Naive thymus-derived CD8-positive, alpha-beta T cell (primary cell): ENCODE measurements at regions not wholly inside any gene's neighbourhood (a gene's known extent, or its start where the extent isn't known, plus 50 kb on each side); places are given as distances from the start of the nearest gene placed in this dataset.

Source experiments
- ATAC-seq, 2 donors: fragments of 150-1000 bp; cut with Tn5 transposase in 1 of 2; sonication (Bioruptor Pico), chemical (Tn5 transposase) in 1 of 2; 1 replicate in 1 of 2; 2 replicates in 1 of 2; pipeline ENCODE4 v1.10.0; 2021; ENCODE audit warnings: mild to moderate bottlenecking in 2 of 2, moderate library complexity in 2 of 2
- POLR2A ChIA-PET: fragments of 350-600 bp; sonication (Branson Sonifier 250); formaldehyde crosslinking; loops from one replicate; lab custom pipeline; 2021; ENCODE audit warnings: antibody characterized with exemption; lab: Charles Lee
- DNase-seq, 10 donors: peaks; one replicate each; pipeline versions ENCODE4 v3.0.0 to v3.0.0-alpha.2; 2020 to 2022
- H3K27ac Mint-ChIP-seq, 10 donors: one replicate each; pipeline ENCODE4 v1.8.0; 2020 to 2022; ENCODE audit warnings: mild to moderate bottlenecking in 10 of 10, mixed read lengths in 10 of 10, moderate library complexity in 4 of 10, inconsistent platforms in 1 of 10
- H3K27me3 Mint-ChIP-seq, 5 donors: one replicate each; pipeline ENCODE4 v1.8.0; 2021 to 2022; ENCODE audit warnings: mixed read lengths in 5 of 5
- H3K36me3 Mint-ChIP-seq, 3 donors: one replicate each; pipeline ENCODE4 v1.8.0; 2020 to 2022; ENCODE audit warnings: mixed read lengths in 3 of 3, mild to moderate bottlenecking in 2 of 3, inconsistent platforms in 1 of 3
- H3K4me1 Mint-ChIP-seq, 4 donors: one replicate each; pipeline ENCODE4 v1.8.0; 2021 to 2022; ENCODE audit warnings: mixed read lengths in 4 of 4
- H3K4me3 Mint-ChIP-seq, 10 donors: one replicate each; pipeline ENCODE4 v1.8.0; 2020 to 2022; ENCODE audit warnings: mild to moderate bottlenecking in 10 of 10, mixed read lengths in 10 of 10, moderate library complexity in 6 of 10, inconsistent platforms in 1 of 10
- H3K9me3 Mint-ChIP-seq, 9 donors: one replicate each; pipeline ENCODE4 v1.8.0; 2020 to 2022; ENCODE audit warnings: mixed read lengths in 9 of 9, mild to moderate bottlenecking in 3 of 9, inconsistent platforms in 1 of 9, moderate library complexity in 1 of 9

DNA sequence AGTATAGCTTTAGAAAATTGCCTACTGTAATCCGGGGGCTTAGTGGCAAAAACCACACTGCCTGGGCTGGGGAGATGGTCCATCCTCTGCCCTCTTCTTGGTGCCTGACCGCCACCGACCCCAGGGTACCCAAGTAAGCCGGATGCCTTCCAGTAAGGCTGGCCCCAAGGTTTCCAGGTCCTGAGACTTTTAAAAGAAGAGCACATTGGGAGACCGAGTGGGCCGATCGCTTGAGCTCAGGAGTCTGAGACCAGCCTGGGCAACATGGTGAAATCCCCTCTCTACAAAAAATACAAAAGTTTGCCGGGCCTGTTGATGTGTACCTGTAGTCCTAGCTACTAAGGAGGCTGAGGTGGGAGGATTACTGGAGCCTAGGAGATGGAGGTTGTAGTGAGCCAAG lies 406.7 kb upstream of the IRX4 start:
- no peak overlapping the region for H3K27ac Mint-ChIP-seq

DNA sequence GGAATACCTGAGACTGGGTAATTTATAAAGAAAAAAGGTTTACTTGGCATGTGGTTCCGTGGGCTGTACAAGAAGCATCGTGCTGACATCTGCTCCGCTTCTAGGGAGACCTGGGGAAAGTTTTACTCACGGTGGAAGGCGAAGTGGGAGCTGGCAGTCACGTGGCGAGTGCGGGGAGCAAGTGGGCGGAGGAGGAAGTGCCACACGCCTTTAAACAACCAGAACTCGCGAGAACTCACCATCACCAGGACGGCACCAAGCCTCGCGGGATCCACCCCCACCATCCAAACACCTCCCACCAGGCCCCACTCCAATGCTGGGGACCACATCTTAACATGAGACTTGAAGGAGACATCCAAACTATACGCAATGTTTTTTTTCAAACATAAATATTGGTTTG lies 406.2 kb upstream of the IRX4 start:
- H3K4me1 Mint-ChIP-seq: no peaks in the 10 kb centered on the region
- POLR2A ChIA-PET: no interaction called here
- no peak for ATAC-seq
- no peak overlapping the region for H3K4me3 Mint-ChIP-seq
- no peak overlapping the region for H3K27ac Mint-ChIP-seq
- DNase-seq: no peak
- peaks cover 0 to 3% (median 0%) of the 10 kb centered on the region in 5 donors for H3K27me3 Mint-ChIP-seq
- no peaks in the 10 kb centered on the region for H3K36me3 Mint-ChIP-seq
- no peaks in the 10 kb centered on the region for H3K9me3 Mint-ChIP-seq

More for the DNA sequence above, 406.7 kb upstream of the IRX4 start:
- POLR2A ChIA-PET: no interaction called here
- H3K4me3 Mint-ChIP-seq: no peak overlapping the region
- DNase-seq: no peak
- no peaks in the 10 kb centered on the region for H3K9me3 Mint-ChIP-seq
- no peaks in the 10 kb centered on the region for H3K4me1 Mint-ChIP-seq
- peaks cover 0 to 3% (median 0%) of the 10 kb centered on the region in 5 donors for H3K27me3 Mint-ChIP-seq
- no peaks in the 10 kb centered on the region for H3K36me3 Mint-ChIP-seq
- no peak for ATAC-seq

DNA sequence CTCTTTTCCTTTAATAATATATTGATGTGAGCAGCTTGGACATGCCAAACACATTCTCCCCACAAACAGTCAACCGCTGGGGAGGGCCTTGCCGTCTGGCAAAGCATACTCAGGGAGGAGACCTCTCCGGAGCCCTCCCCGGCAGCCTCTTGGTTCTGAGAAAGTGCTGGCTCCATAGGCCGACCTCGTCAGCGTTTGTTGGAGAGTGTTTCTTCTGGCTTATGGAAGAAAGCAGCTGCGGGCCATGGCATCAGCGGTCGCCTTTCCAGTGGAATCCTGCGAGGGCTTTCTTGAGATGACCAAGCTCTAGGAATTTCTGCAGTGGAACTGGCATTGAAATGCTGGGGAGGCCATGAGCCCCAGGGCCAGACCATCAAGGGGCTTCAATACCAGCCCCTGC lies 405.7 kb upstream of the IRX4 start:
- Mint-ChIP-seq H3K27me3 (peaks cover 0 to 3% (median 0%) of the 10 kb centered on the region in 5 donors), H3K9me3 (no peaks in the 10 kb centered on the region), H3K36me3 (no peaks in the 10 kb centered on the region), H3K4me1 (no peaks in the 10 kb centered on the region), H3K27ac (no peak overlapping the region), H3K4me3 (no peak overlapping the region)
- DNase-seq (no peak), ATAC-seq (no peak)
- POLR2A ChIA-PET: no interaction called here

DNA sequence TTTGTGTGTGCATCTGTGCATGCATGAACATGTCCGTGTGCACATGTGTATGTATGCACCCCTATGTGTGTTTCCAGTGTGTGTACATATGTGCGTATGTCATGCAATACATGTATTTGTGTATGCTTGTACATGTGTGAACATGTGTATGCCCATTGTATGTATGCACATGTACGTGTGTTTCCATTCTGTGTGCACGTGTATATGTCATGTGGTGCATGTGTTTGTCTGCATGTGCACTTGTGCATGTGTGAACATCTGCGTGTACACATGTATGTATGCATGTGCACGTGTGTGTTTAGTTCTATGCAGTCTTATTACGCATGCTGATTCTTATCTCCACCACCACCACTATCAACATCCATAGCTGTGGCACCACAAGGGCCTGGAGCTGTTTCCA lies 403.5 kb upstream of the IRX4 start:
- no peaks in the 10 kb centered on the region for H3K4me1 Mint-ChIP-seq
- no peaks in the 10 kb centered on the region for H3K36me3 Mint-ChIP-seq
- ATAC-seq (no peak), DNase-seq (no peak)
- POLR2A ChIA-PET: no interaction called here
- no peak overlapping the region for H3K4me3 Mint-ChIP-seq
- H3K27ac Mint-ChIP-seq: no peak overlapping the region
- peaks cover 0 to 4% (median 0%) of the 10 kb centered on the region in 5 donors for H3K27me3 Mint-ChIP-seq
- H3K9me3 Mint-ChIP-seq: no peaks in the 10 kb centered on the region

DNA sequence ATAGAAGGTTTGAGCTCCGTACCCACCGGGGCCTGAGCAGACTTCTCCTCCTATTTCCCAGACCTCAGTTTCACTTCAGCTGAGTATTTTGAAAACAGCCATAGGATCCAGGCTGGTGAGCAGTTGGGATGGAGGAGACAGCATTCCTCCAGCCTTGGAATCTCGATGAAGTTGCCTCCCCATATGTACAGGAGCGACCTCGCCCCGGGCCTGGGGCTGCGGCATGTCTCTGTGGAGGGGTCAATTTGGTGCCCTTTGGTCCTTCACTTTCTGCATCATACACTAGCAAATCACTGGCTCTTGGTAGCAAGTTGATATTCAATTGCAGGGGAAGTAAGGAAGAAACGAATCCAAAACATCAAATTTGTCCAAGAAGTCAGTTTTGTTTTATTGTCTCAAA lies 402.0 kb upstream of the IRX4 start:
- Mint-ChIP-seq H3K4me3 (no peak overlapping the region), H3K4me1 (no peaks in the 10 kb centered on the region), H3K9me3 (no peaks in the 10 kb centered on the region), H3K36me3 (no peaks in the 10 kb centered on the region), H3K27me3 (peaks cover 0 to 4% (median 0%) of the 10 kb centered on the region in 5 donors), H3K27ac (no peak overlapping the region)
- no peak for ATAC-seq
- POLR2A ChIA-PET: no interaction called here
- no peak for DNase-seq

DNA sequence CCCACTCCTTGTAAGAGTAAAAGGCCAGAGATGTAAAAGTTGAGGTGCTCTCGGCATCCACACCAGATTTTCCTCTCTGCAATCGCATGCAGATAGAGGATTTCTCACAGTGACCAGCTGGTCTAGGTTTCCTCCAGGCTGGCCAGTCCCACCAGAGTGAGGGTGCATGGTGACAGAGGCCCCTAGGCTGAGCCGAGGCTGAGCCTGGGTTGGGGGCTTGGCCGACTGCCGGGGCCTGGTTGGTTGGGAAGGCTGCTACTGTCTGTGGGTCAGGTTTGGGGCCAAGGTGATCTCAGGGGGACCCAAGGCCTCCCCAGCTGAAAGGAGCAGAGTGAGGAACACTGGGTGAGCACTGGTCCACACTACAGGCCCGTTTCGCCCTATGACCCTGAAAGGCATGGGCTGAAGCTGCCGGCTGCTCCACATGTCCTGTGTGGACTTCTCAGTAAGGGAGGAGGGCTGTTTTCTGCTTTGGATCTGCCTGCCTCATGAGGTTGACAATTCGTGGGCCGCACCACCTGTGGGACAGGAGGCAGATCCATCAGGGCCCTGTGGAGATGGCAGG lies 400.8 kb upstream of the IRX4 start:
- no peak overlapping the region for H3K27ac Mint-ChIP-seq
- H3K36me3 Mint-ChIP-seq: no peaks in the 10 kb centered on the region
- no peak overlapping the region for H3K4me3 Mint-ChIP-seq

DNA sequence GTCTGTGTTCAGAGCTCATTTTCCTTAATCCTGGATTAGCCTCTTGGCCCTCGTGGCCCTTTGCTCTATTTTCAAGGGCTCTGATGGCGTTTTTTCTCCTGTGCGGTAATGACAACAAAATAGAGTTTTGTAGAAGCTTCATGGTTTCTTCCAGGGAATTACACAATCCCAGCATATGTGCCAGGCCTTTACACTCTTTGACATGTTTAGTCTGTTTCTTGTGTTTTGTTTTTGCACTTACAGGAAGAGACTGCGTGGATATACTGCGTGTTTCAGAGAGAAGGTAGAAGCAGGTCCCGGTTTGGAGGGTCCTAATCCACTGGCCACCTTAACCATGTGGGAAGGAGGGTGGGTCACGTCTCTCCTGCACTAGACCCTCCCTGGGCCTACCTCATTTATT lies 400.2 kb upstream of the IRX4 start:
- no peak for ATAC-seq
- Mint-ChIP-seq H3K4me3 (no peak overlapping the region), H3K27ac (no peak overlapping the region), H3K9me3 (no peaks in the 10 kb centered on the region), H3K27me3 (peaks cover 0 to 11% (median 3%) of the 10 kb centered on the region in 5 donors), H3K4me1 (no peaks in the 10 kb centered on the region), H3K36me3 (no peaks in the 10 kb centered on the region)
- no peak for DNase-seq
- POLR2A ChIA-PET: no interaction called here

More for the DNA sequence above, 400.8 kb upstream of the IRX4 start:
- Mint-ChIP-seq H3K9me3 (no peaks in the 10 kb centered on the region), H3K4me1 (no peaks in the 10 kb centered on the region), H3K27me3 (peaks cover 0 to 4% (median under 1%) of the 10 kb centered on the region in 5 donors)
- POLR2A ChIA-PET: no interaction called here
- DNase-seq (no peak), ATAC-seq (no peak)

DNA sequence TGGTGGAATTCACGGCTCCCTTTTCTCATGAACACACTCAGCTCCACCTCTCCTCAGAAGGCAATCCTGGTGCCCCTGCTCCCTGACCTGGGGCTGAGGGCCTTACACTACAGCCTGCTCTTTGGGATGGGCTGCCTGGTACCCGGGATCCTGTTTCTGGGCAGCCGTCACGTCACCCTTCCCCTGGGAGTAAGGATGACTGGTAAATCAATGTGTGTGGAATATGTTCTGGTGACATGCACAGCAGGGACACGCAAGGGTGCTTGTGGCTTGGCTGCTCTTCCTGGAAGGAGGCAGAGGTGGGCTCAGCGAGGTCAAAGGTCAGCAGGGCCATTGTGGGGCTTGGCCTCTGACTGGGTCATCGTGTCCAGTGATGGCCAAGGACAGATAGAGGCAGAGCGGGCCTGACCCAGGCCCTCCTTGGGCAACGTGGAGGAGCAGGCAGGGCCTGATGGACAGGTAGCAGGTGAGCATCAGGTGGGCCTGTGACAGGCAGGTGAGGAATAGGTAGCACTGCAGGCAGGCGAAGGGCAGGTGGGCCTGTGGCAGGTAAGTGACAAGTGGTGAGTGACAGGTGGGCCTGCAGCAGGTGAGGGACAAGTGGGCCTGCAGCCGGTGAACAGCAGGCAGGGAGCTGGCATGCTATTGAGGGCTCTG lies 399.4 kb upstream of the IRX4 start:
- ATAC-seq (no peak), DNase-seq (no peak)
- H3K27me3 Mint-ChIP-seq: peaks cover 0 to 17% (median 3%) of the 10 kb centered on the region in 5 donors
- H3K4me3 Mint-ChIP-seq: no peak overlapping the region
- no peaks in the 10 kb centered on the region for H3K36me3 Mint-ChIP-seq
- POLR2A ChIA-PET: no interaction called here
- no peaks in the 10 kb centered on the region for H3K4me1 Mint-ChIP-seq
- no peak overlapping the region for H3K27ac Mint-ChIP-seq
- no peaks in the 10 kb centered on the region for H3K9me3 Mint-ChIP-seq

DNA sequence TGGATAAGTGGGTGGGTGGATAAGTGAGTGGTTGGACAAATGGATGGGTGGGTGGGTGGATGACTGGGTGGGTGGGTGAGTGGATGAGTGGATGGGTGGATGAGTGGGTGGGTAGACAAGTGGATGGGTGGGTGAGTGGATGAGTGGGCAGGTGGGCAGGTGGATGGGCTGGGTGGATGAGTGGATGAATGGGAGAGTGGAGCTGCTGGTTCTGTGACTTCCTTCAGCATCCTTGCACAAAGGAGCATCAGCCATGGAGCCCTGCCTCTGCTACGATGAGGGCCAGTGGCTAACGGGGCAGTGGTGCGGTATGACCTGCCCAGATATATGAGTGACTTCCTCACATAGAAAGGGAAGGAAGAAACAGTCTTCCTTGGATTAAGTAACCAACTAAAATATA lies 398.7 kb upstream of the IRX4 start:
- no peaks in the 10 kb centered on the region for H3K9me3 Mint-ChIP-seq
- POLR2A ChIA-PET: no interaction called here

DNA sequence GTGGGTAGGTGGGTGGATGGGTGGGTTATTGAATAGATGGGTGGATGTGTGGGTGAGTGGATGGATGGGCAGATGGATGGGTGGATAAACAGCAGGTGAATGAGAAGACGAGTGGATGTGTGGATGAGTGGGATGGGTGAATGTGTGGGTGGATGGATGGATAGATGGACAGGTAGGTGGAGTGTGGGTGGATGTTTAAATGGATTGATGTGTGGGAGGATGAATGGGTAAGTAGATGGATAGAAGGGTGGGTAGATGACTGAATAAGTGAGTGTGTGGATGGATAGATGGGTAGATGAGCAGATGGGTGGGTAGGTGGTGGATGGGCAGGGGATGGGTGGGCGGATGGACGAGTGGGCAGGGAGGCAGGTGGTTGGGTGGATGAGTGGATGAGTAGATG lies 397.6 kb upstream of the IRX4 start:
- no peak for ATAC-seq
- Mint-ChIP-seq H3K4me3 (no peak overlapping the region), H3K27ac (no peak overlapping the region), H3K36me3 (no peaks in the 10 kb centered on the region), H3K4me1 (no peaks in the 10 kb centered on the region), H3K9me3 (no peaks in the 10 kb centered on the region), H3K27me3 (peaks cover 0 to 18% (median 3%) of the 10 kb centered on the region in 5 donors)
- POLR2A ChIA-PET: no interaction called here
- DNase-seq: no peak

More for the DNA sequence above, 398.7 kb upstream of the IRX4 start:
- Mint-ChIP-seq H3K27me3 (peaks cover 0 to 18% (median 3%) of the 10 kb centered on the region in 5 donors), H3K4me1 (no peaks in the 10 kb centered on the region), H3K27ac (no peak overlapping the region), H3K36me3 (no peaks in the 10 kb centered on the region), H3K4me3 (no peak overlapping the region)
- no peak for DNase-seq
- no peak for ATAC-seq

DNA sequence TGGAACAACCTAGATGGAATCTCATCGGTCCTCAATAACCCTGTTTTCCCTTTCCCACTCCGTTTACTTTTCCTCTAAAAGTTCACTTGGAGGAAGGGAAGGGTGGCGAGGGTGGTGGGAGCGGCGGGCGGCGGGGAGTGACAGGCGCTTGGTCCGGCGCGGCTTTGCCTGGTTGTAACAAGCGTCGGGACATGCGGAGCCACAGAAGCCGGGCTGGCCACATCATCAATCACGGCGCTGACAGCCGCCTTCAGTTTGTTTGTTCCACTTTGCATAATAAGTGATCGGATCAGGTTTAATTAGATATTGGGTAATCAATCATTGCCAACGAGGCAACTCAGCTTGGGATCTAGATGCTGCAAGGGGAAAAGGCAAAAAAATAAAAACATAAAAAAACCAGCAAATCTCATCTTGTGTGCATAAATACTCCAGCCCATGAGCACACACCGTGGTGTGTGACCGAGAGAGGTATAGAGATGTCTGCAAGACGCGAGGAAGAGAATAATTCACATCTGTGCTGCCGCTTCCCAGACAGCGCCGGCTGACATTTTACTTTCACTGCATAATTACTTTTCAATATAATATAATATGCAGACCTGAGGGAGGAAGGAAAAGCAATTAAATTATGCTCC lies 396.2 kb upstream of the IRX4 start:
- Mint-ChIP-seq H3K4me3 (no peak overlapping the region), H3K27me3 (peaks cover 0 to 18% (median 3%) of the 10 kb centered on the region in 5 donors), H3K36me3 (no peaks in the 10 kb centered on the region), H3K27ac (no peak overlapping the region), H3K4me1 (no peaks in the 10 kb centered on the region), H3K9me3 (no peaks in the 10 kb centered on the region)
- no peak for ATAC-seq
- POLR2A ChIA-PET: no interaction called here
- no peak for DNase-seq

DNA sequence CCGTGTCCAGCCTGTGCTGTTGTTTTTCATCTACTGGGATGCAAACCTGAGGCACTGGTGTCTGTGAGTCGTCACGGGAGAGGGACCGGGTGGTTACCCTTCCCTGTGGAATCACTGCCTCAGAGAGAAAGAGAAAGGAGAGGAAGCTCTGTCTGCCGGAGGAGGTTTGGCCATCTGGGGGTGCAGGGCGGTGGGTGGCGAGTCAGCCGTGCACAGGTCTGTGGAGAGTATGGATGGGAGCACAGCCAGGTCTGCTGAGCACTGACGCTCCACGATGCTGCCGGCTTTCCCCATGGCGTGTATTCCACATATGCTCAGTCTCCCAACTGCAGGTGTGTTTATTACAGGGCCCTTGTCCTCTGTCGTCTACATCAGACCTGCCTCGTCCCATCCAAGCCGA lies 395.2 kb upstream of the IRX4 start:
- ATAC-seq (no peak), DNase-seq (no peak)
- Mint-ChIP-seq H3K36me3 (no peaks in the 10 kb centered on the region), H3K4me1 (peaks cover 0 to 1% (median 0%) of the 10 kb centered on the region in 4 donors), H3K27ac (no peak overlapping the region), H3K27me3 (peaks cover 0 to 18% (median 3%) of the 10 kb centered on the region in 5 donors), H3K4me3 (no peak overlapping the region), H3K9me3 (no peaks in the 10 kb centered on the region)
- POLR2A ChIA-PET: no interaction called here

DNA sequence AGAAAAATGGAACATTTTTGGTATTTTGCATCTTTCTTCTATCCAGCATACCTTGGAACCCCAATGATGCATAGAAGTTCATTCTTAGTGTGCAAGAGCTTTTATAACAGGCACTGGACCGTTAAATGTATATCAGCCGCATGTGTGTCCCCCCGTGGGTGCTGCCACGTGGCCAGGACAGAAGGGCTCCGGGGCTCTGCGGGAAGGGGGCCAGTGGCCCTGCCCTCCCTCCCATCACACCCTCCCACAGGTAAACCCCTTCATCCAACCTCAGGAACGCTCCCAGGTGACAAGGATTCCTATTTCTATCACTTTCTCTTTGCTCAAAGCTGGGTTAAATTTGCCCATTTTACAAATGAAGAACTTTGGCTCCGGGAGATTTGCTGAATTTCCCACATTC lies 393.4 kb upstream of the IRX4 start:
- DNase-seq (no peak), ATAC-seq (no peak)
- Mint-ChIP-seq H3K36me3 (no peaks in the 10 kb centered on the region), H3K4me1 (peaks cover 0 to 1% (median 0%) of the 10 kb centered on the region in 4 donors), H3K9me3 (no peaks in the 10 kb centered on the region), H3K27ac (no peak overlapping the region), H3K4me3 (no peak overlapping the region), H3K27me3 (peaks cover 0 to 19% (median 3%) of the 10 kb centered on the region in 5 donors)
- POLR2A ChIA-PET: no interaction called here
